Right cardiac atrium (tissue), 5 donors: ENCODE measurements at regions not wholly inside any gene's neighbourhood (a gene's known extent, or its start where the extent isn't known, plus 50 kb on each side); places are given as distances from the start of the nearest gene placed in this dataset.

Experiments
- ATAC-seq, 2 donors: fragments of 200-7000 bp; cut with Tn5 transposase; one replicate each; pipeline versions ENCODE4 v1.8.0 to v1.9.1; 2020; ENCODE audit warnings: moderate library complexity in 2 of 2, mild to moderate bottlenecking in 1 of 2
- DNase-seq, 3 donors: peaks; one replicate each; pipeline ENCODE4 v3.0.0-alpha.2; 2020
- H3K27ac ChIP-seq: one replicate; pipeline ENCODE4 v1.5.1; 2013; ENCODE audit warnings: mild to moderate bottlenecking, low read length, control low read depth, moderate library complexity
- H3K27me3 ChIP-seq: one replicate; pipeline ENCODE4 v1.6.1; 2013; ENCODE audit not compliant: control insufficient read depth, insufficient read depth
- H3K4me1 ChIP-seq: one replicate; pipeline ENCODE4 v1.6.1; 2013; ENCODE audit warnings: low read length; ENCODE audit not compliant: control insufficient read depth, insufficient read depth
- H3K4me3 ChIP-seq: one replicate; pipeline ENCODE4 v1.5.1; 2013; ENCODE audit warnings: low read length, control low read depth
- H3K9me3 ChIP-seq: one replicate; pipeline ENCODE4 v1.6.1; 2013; ENCODE audit warnings: low read length; ENCODE audit not compliant: control insufficient read depth
- WGBS: extraction: QIAGEN DNeasy Blood & Tissue Kit; methylation state at CpG from one replicate; pipeline ENCODE4 v1.1.7; 2013; 5-methylcytosine and 5-hydroxymethylcytosine counted together
- intact Hi-C, 4 donors: fragments of 100-400 bp; cut with DNase I; formaldehyde crosslinking; loops; one replicate each; pipeline versions ENCODE4 v1.11.0 to v1.14.0; 2022 to 2023
- donor health status: healthy with polysubstance abuse.
- donor health status: DM: no; HTN: yes; CAD: no.
- donor health status: DM: no; HTN: no; CAD: no.
- donor health status: DM: no; HTN: yes; CAD: no; lungs with severe emphysema.
- donor health status: DM: yes; HTN: yes; CAD: no.

GRCh38 chr11:15489281-15489680, 374.6 kb downstream of the INSC start:
- no peak for ATAC-seq
- no peak overlapping the region for H3K4me3 ChIP-seq
- no peaks in the 10 kb centered on the region for H3K9me3 ChIP-seq
- H3K27ac ChIP-seq = no peak overlapping the region
- intact Hi-C loops = no loop called here
- H3K4me1 ChIP-seq = no peaks in the 10 kb centered on the region
- H3K27me3 ChIP-seq = no peaks in the 10 kb centered on the region
- no peak for DNase-seq

- no peaks in the 10 kb centered on the region for H3K9me3 ChIP-seq
- no peak overlapping the region for H3K4me3 ChIP-seq
- DNase-seq (no peak), ATAC-seq (no peak)
- no peaks in the 10 kb centered on the region for H3K4me1 ChIP-seq
- no peaks in the 10 kb centered on the region for H3K27me3 ChIP-seq
- intact Hi-C loops = no loop called here
- no peak overlapping the region for H3K27ac ChIP-seq
- 92% methylated on average over 1 of the region's 1 CpG for WGBS
Observed at GRCh38 chr11:15490535-15490934, 375.8 kb downstream of the INSC start.

GRCh38 chr11:15493066-15493465, 378.3 kb downstream of the INSC start:
- Histone ChIP-seq H3K4me1 (no peaks in the 10 kb centered on the region), H3K27ac (no peak overlapping the region), H3K9me3 (no peaks in the 10 kb centered on the region), H3K4me3 (no peak overlapping the region), H3K27me3 (no peaks in the 10 kb centered on the region)
- DNase-seq = no peak
- ATAC-seq = no peak
- intact Hi-C loops = no loop called here
- WGBS = 74% methylated on average over 2 of the region's 2 CpGs

- WGBS = 64% methylated on average over 1 of the region's 1 CpG
- no peak overlapping the region for H3K4me3 ChIP-seq
- intact Hi-C loops = no loop called here
- ATAC-seq = no peak
- H3K9me3 ChIP-seq = no peaks in the 10 kb centered on the region
- H3K4me1 ChIP-seq = no peaks in the 10 kb centered on the region
- no peak for DNase-seq
- H3K27me3 ChIP-seq = no peaks in the 10 kb centered on the region
- H3K27ac ChIP-seq = no peak overlapping the region
Observed at GRCh38 chr11:15493921-15494620, 379.3 kb downstream of the INSC start.

- Histone ChIP-seq H3K27me3 (no peaks in the 10 kb centered on the region), H3K4me1 (no peaks in the 10 kb centered on the region), H3K27ac (no peak overlapping the region), H3K4me3 (no peak overlapping the region), H3K9me3 (no peaks in the 10 kb centered on the region)
- ATAC-seq (no peak), DNase-seq (no peak)
- intact Hi-C loops = no loop called here
- 86% methylated on average over 1 of the region's 1 CpG for WGBS
Observed at GRCh38 chr11:15494740-15495139, 380.0 kb downstream of the INSC start.

- Histone ChIP-seq H3K9me3 (no peaks in the 10 kb centered on the region), H3K27ac (no peak overlapping the region), H3K4me3 (no peak overlapping the region), H3K27me3 (no peaks in the 10 kb centered on the region), H3K4me1 (no peaks in the 10 kb centered on the region)
- ATAC-seq = no peak
- intact Hi-C loops = no loop called here
- 95% methylated on average over 3 of the region's 3 CpGs for WGBS
- no peak for DNase-seq
Observed at GRCh38 chr11:15495462-15495861, 380.7 kb downstream of the INSC start.

- no peaks in the 10 kb centered on the region for H3K9me3 ChIP-seq
- no peaks in the 10 kb centered on the region for H3K4me1 ChIP-seq
- H3K4me3 ChIP-seq = no peak overlapping the region
- H3K27ac ChIP-seq = no peak overlapping the region
- intact Hi-C loops = no loop called here
- H3K27me3 ChIP-seq = no peaks in the 10 kb centered on the region
- 45% methylated on average over 5 of the region's 5 CpGs for WGBS
- ATAC-seq = peak; percentile 53 to 75
- DNase-seq = peak in 2 of 3 donors; percentile 37 to 39
Observed at GRCh38 chr11:15497366-15497765, 382.6 kb downstream of the INSC start.

- 79% methylated on average over 3 of the region's 3 CpGs for WGBS
- no peak overlapping the region for H3K4me3 ChIP-seq
- intact Hi-C loops = no loop called here
- H3K27ac ChIP-seq = no peak overlapping the region
- H3K4me1 ChIP-seq = no peaks in the 10 kb centered on the region
- no peaks in the 10 kb centered on the region for H3K9me3 ChIP-seq
- H3K27me3 ChIP-seq = no peaks in the 10 kb centered on the region
- ATAC-seq (no peak), DNase-seq (no peak)
Observed at GRCh38 chr11:15499674-15500073, 385.0 kb downstream of the INSC start.

GRCh38 chr11:15500643-15501042, 385.9 kb downstream of the INSC start:
- no peak for DNase-seq
- ATAC-seq = no peak
- 69% methylated on average over 4 of the region's 4 CpGs for WGBS
- no peaks in the 10 kb centered on the region for H3K9me3 ChIP-seq
- no peak overlapping the region for H3K4me3 ChIP-seq
- no peaks in the 10 kb centered on the region for H3K4me1 ChIP-seq
- no peaks in the 10 kb centered on the region for H3K27me3 ChIP-seq
- no peak overlapping the region for H3K27ac ChIP-seq
- intact Hi-C loops = no loop called here

GRCh38 chr11:15501566-15501965, 386.8 kb downstream of the INSC start:
- no peak for ATAC-seq
- Histone ChIP-seq H3K27me3 (no peaks in the 10 kb centered on the region), H3K4me3 (no peak overlapping the region), H3K27ac (no peak overlapping the region), H3K4me1 (no peaks in the 10 kb centered on the region), H3K9me3 (no peaks in the 10 kb centered on the region)
- intact Hi-C loops = no loop called here
- DNase-seq = no peak
- 82% methylated on average over 7 of the region's 7 CpGs for WGBS

GRCh38 chr11:15505155-15505554, 390.4 kb downstream of the INSC start:
- DNase-seq (no peak), ATAC-seq (no peak)
- H3K27me3 ChIP-seq = no peaks in the 10 kb centered on the region
- intact Hi-C loops = no loop called here
- H3K27ac ChIP-seq = no peak overlapping the region
- no peak overlapping the region for H3K4me3 ChIP-seq
- no peaks in the 10 kb centered on the region for H3K9me3 ChIP-seq
- no peaks in the 10 kb centered on the region for H3K4me1 ChIP-seq
- 99% methylated on average over 1 of the region's 1 CpG for WGBS

- Histone ChIP-seq H3K9me3 (no peaks in the 10 kb centered on the region), H3K4me3 (no peak overlapping the region), H3K27ac (no peak overlapping the region), H3K27me3 (no peaks in the 10 kb centered on the region), H3K4me1 (no peaks in the 10 kb centered on the region)
- ATAC-seq (no peak), DNase-seq (no peak)
- WGBS = 72% methylated on average over 6 of the region's 6 CpGs
- intact Hi-C loops = no loop called here
Observed at GRCh38 chr11:15507592-15507991, 392.9 kb downstream of the INSC start.
